ENCODE measurements at regions not wholly inside any gene's neighbourhood (a gene's known extent, or its start where the extent isn't known, plus 50 kb on each side); places are given as distances from the start of the nearest gene placed in this dataset.

DNA sequence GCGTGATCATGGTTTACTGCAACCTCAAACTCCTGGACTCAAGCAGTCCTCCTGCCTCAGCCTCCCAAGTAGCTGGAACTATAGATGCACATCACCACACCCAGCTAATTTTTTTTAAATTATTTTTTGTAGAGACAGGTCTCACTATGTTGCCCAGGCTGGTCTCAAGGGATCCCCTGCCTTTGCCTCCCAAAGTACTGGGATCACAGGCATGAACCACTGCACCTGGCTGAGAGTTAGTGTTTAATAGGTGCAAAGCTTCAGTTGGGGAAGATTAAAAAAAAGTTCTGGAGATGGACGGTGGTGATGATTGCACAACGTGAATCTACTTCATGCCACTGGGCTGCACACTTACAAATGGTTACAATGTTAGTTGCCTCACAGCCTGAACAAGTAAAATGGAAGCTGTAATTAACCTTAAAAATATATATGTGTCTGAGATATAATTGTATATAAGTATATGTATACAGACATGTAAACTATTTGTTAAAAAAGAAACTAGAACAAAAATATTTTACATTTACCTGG is 106.4 kb upstream of the ZNF438 start:
- FAIRE-seq (no peak), DNase-seq (ENCODE audit: low read depth) (no peak)
- Histone ChIP-seq H4K20me1 (ENCODE audit: insufficient read depth, low read length) (no peaks in the 10 kb centered on the region), H3K27ac (ENCODE audit: low read depth, low read length) (no peak overlapping the region), H3K79me2 (ENCODE audit: insufficient read depth, low read length) (no peaks in the 10 kb centered on the region), H3K4me1 (ENCODE audit: insufficient read depth, low read length) (peaks cover 38% of the 10 kb centered on the region), H3K9me3 (ENCODE audit: insufficient read depth, low read depth, low read length) (no peaks in the 10 kb centered on the region), H3K9ac (ENCODE audit: low read length) (no peak overlapping the region), H3K36me3 (ENCODE audit: insufficient read depth, low read length) (no peaks in the 10 kb centered on the region), H3K4me2 (ENCODE audit: low read length) (no peak overlapping the region), H3K27me3 (ENCODE audit: insufficient read depth, low read length) (no peaks in the 10 kb centered on the region), H3K4me3 (ENCODE audit: insufficient read depth, low read depth, low read length) (no peak overlapping the region), H2AFZ (ENCODE audit: low read depth, low read length) (no peak overlapping the region)
- TF ChIP-seq EZH2 (IDR thresholded peaks at IDR 0.05; ENCODE audit: insufficient read depth, low read length), result no peak
- TF ChIP-seq, protein P1, sequence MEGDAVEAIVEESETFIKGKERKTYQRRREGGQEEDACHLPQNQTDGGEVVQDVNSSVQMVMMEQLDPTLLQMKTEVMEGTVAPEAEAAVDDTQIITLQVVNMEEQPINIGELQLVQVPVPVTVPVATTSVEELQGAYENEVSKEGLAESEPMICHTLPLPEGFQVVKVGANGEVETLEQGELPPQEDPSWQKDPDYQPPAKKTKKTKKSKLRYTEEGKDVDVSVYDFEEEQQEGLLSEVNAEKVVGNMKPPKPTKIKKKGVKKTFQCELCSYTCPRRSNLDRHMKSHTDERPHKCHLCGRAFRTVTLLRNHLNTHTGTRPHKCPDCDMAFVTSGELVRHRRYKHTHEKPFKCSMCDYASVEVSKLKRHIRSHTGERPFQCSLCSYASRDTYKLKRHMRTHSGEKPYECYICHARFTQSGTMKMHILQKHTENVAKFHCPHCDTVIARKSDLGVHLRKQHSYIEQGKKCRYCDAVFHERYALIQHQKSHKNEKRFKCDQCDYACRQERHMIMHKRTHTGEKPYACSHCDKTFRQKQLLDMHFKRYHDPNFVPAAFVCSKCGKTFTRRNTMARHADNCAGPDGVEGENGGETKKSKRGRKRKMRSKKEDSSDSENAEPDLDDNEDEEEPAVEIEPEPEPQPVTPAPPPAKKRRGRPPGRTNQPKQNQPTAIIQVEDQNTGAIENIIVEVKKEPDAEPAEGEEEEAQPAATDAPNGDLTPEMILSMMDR (IDR thresholded peaks at IDR 0.05; ENCODE audit: insufficient read depth, low read depth, low read length), result no peak
- Mint-ChIP-seq H3K9me3 (ENCODE audit: unreplicated experiment) (no peaks in the 10 kb centered on the region), H3K4me1 (ENCODE audit: low read depth, unreplicated experiment) (peaks cover 33% of the 10 kb centered on the region), H3K36me3 (ENCODE audit: low read depth, unreplicated experiment) (no peaks in the 10 kb centered on the region), H3K27ac (ENCODE audit: unreplicated experiment) (no peak overlapping the region), H3K4me3 (ENCODE audit: unreplicated experiment) (no peak overlapping the region), H3K27me3 (ENCODE audit: low read depth, unreplicated experiment) (no peaks in the 10 kb centered on the region)

DNA sequence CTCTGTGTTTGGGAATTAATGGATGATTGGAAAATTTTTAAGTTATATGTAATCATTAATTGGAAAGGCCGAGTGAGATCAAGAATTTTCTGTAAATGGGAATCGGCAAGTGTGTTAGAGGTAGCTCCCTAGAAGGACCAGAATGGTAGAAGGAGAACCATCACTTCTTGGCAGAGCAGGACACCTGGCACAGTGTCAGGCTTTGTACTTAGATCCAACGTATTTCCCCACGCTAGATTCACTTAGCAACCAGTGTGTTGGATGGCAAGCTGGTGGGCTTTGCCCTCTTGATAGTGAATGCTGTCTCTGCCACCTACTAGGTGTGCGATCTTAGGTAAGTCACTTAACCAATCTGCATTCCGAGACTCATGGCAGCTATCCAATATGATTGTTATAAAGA is 107.8 kb upstream of the ZNF438 start:
- Mint-ChIP-seq H3K27me3 (ENCODE audit: low read depth, unreplicated experiment) (no peaks in the 10 kb centered on the region), H3K27ac (ENCODE audit: unreplicated experiment) (no peak overlapping the region), H3K4me3 (ENCODE audit: unreplicated experiment) (no peak overlapping the region), H3K36me3 (ENCODE audit: low read depth, unreplicated experiment) (no peaks in the 10 kb centered on the region), H3K9me3 (ENCODE audit: unreplicated experiment) (peaks cover 4% of the 10 kb centered on the region), H3K4me1 (ENCODE audit: low read depth, unreplicated experiment) (peaks cover 27% of the 10 kb centered on the region)
- H3K9me3 ChIP-seq (ENCODE audit: insufficient read depth, low read depth, low read length), result no peaks in the 10 kb centered on the region
- H3K27ac ChIP-seq (ENCODE audit: low read depth, low read length), result no peak overlapping the region
- H3K4me3 ChIP-seq (ENCODE audit: insufficient read depth, low read depth, low read length), result no peak overlapping the region
- TF ChIP-seq, protein P1 (IDR thresholded peaks at IDR 0.05; ENCODE audit: insufficient read depth, low read depth, low read length), result no peak
- TF ChIP-seq EZH2 (IDR thresholded peaks at IDR 0.05; ENCODE audit: insufficient read depth, low read length), result no peak
- FAIRE-seq (no peak), DNase-seq (ENCODE audit: low read depth) (no peak)
- H3K27me3 ChIP-seq (ENCODE audit: insufficient read depth, low read length), result no peaks in the 10 kb centered on the region
- H3K36me3 ChIP-seq (ENCODE audit: insufficient read depth, low read length), result no peaks in the 10 kb centered on the region
- no peaks in the 10 kb centered on the region for H4K20me1 ChIP-seq (ENCODE audit: insufficient read depth, low read length)
- peaks cover 28% of the 10 kb centered on the region for H3K4me1 ChIP-seq (ENCODE audit: insufficient read depth, low read length)
- H3K79me2 ChIP-seq (ENCODE audit: insufficient read depth, low read length), result no peaks in the 10 kb centered on the region
- no peak overlapping the region for H3K9ac ChIP-seq (ENCODE audit: low read length)
- no peak overlapping the region for H2AFZ ChIP-seq (ENCODE audit: low read depth, low read length)
- no peak overlapping the region for H3K4me2 ChIP-seq (ENCODE audit: low read length)

- peaks cover 21% of the 10 kb centered on the region for H3K4me1 ChIP-seq (ENCODE audit: insufficient read depth, low read length)
- no peak overlapping the region for H3K4me2 ChIP-seq (ENCODE audit: low read length)
- H3K36me3 Mint-ChIP-seq (ENCODE audit: low read depth, unreplicated experiment), result no peaks in the 10 kb centered on the region
- no peak overlapping the region for H3K4me3 ChIP-seq (ENCODE audit: insufficient read depth, low read depth, low read length)
- H3K4me3 Mint-ChIP-seq (ENCODE audit: unreplicated experiment), result no peak overlapping the region
- peaks cover 28% of the 10 kb centered on the region for H3K4me1 Mint-ChIP-seq (ENCODE audit: low read depth, unreplicated experiment)
- no peak overlapping the region for H3K27ac ChIP-seq (ENCODE audit: low read depth, low read length)
- no peaks in the 10 kb centered on the region for H3K36me3 ChIP-seq (ENCODE audit: insufficient read depth, low read length)
- H3K27ac Mint-ChIP-seq (ENCODE audit: unreplicated experiment), result no peak overlapping the region
- no peak overlapping the region for H2AFZ ChIP-seq (ENCODE audit: low read depth, low read length)
- no peaks in the 10 kb centered on the region for H4K20me1 ChIP-seq (ENCODE audit: insufficient read depth, low read length)
- TF ChIP-seq, protein P1 (IDR thresholded peaks at IDR 0.05; ENCODE audit: insufficient read depth, low read depth, low read length), result no peak
- no peak for TF ChIP-seq EZH2 (IDR thresholded peaks at IDR 0.05; ENCODE audit: insufficient read depth, low read length)
- no peaks in the 10 kb centered on the region for H3K27me3 Mint-ChIP-seq (ENCODE audit: low read depth, unreplicated experiment)
- H3K79me2 ChIP-seq (ENCODE audit: insufficient read depth, low read length), result no peaks in the 10 kb centered on the region
- H3K9me3 Mint-ChIP-seq (ENCODE audit: unreplicated experiment), result peaks cover 4% of the 10 kb centered on the region
- no peak overlapping the region for H3K9ac ChIP-seq (ENCODE audit: low read length)
- FAIRE-seq (no peak), DNase-seq (ENCODE audit: low read depth) (no peak)
- no peaks in the 10 kb centered on the region for H3K27me3 ChIP-seq (ENCODE audit: insufficient read depth, low read length)
- no peaks in the 10 kb centered on the region for H3K9me3 ChIP-seq (ENCODE audit: insufficient read depth, low read depth, low read length)
These were observed 109.1 kb upstream of the ZNF438 start for GRCh38 chr10:31140716-31141115.

Measured in astrocyte (in vitro differentiated cells and primary cell).